Tibial nerve (tissue), 4 donors: ENCODE measurements at regions not wholly inside any gene's neighbourhood (a gene's known extent, or its start where the extent isn't known, plus 50 kb on each side); places are given as distances from the start of the nearest gene placed in this dataset.

ENCODE experiments used
- EP300 ChIP-seq, 2 donors: sonication (generic); formaldehyde crosslinking; IDR thresholded peaks; one replicate each; pipeline ENCODE4 v1.6.1; 2017; ENCODE audit warnings: antibody characterized with exemption in 2 of 2, mild to moderate bottlenecking in 1 of 2
- POLR2A ChIP-seq, 2 donors: fragments of 450-650 bp; IDR thresholded peaks; one replicate each; pipeline ENCODE4 v1.6.1; 2017; ENCODE audit warnings: antibody characterized with exemption in 2 of 2, mild to moderate bottlenecking in 2 of 2, moderate library complexity in 2 of 2
- TF ChIP-seq, protein P1 (sequence below), 5 experiments: fragments of 200-600 bp in 3 of 5; fragments of 450-650 bp in 2 of 5; sonication (generic) in 3 of 5; IDR thresholded peaks; one replicate each; pipeline ENCODE4 v1.5.1; 2016 to 2019; ENCODE audit warnings: antibody characterized with exemption in 5 of 5, mild to moderate bottlenecking in 3 of 5, moderate library complexity in 2 of 5

DNA sequence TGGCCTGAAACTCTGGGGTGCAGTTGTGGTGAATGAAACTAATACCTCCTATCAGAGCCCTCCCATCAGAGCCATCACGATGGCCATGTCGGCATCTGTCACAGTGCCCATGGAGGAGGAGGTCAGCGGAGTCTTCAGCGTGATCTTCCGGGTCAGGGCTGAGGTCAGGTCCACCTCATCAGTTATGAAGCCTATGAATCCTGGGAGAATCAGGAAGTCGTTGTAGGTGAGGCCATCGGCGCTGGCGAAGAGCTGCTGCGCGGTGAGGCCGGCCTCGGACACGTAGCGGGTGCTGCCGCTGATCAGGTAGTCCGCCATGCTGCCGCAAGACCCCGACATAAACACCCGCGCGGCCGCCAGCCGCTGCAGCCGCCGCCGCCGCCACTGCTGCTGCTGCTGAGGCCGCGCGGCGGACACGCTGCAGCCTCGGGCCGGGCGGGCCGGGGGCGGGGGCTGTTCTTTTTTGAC, 376.7 kb upstream of the MAOA start:
- TF ChIP-seq, protein P1, sequence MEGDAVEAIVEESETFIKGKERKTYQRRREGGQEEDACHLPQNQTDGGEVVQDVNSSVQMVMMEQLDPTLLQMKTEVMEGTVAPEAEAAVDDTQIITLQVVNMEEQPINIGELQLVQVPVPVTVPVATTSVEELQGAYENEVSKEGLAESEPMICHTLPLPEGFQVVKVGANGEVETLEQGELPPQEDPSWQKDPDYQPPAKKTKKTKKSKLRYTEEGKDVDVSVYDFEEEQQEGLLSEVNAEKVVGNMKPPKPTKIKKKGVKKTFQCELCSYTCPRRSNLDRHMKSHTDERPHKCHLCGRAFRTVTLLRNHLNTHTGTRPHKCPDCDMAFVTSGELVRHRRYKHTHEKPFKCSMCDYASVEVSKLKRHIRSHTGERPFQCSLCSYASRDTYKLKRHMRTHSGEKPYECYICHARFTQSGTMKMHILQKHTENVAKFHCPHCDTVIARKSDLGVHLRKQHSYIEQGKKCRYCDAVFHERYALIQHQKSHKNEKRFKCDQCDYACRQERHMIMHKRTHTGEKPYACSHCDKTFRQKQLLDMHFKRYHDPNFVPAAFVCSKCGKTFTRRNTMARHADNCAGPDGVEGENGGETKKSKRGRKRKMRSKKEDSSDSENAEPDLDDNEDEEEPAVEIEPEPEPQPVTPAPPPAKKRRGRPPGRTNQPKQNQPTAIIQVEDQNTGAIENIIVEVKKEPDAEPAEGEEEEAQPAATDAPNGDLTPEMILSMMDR (IDR thresholded peaks at IDR 0.05) = no peak
- no peak for TF ChIP-seq EP300 (IDR thresholded peaks at IDR 0.05)
- TF ChIP-seq POLR2A (IDR thresholded peaks at IDR 0.05) = no peak
